ENCODE measurements at regions not wholly inside any gene's neighbourhood (a gene's known extent, or its start where the extent isn't known, plus 50 kb on each side); places are given as distances from the start of the nearest gene placed in this dataset.

GRCh38 chr20:61086031-61086430 lies 166.0 kb upstream of the CDH4 start:
- no peak for TF ChIP-seq POLR2AphosphoS5 (IDR thresholded peaks at IDR 0.05; ENCODE audit: low read depth, low read length)
- no peak for TF ChIP-seq SIN3A (IDR thresholded peaks at IDR 0.05; ENCODE audit: borderline replicate concordance, insufficient read depth, low read length)

- TF ChIP-seq FOXP2 (optimal IDR thresholded peaks at IDR 0.05; ENCODE audit: borderline replicate concordance, extremely low read depth, extremely low read length, insufficient read depth), result no peak
- TF ChIP-seq, protein P1, sequence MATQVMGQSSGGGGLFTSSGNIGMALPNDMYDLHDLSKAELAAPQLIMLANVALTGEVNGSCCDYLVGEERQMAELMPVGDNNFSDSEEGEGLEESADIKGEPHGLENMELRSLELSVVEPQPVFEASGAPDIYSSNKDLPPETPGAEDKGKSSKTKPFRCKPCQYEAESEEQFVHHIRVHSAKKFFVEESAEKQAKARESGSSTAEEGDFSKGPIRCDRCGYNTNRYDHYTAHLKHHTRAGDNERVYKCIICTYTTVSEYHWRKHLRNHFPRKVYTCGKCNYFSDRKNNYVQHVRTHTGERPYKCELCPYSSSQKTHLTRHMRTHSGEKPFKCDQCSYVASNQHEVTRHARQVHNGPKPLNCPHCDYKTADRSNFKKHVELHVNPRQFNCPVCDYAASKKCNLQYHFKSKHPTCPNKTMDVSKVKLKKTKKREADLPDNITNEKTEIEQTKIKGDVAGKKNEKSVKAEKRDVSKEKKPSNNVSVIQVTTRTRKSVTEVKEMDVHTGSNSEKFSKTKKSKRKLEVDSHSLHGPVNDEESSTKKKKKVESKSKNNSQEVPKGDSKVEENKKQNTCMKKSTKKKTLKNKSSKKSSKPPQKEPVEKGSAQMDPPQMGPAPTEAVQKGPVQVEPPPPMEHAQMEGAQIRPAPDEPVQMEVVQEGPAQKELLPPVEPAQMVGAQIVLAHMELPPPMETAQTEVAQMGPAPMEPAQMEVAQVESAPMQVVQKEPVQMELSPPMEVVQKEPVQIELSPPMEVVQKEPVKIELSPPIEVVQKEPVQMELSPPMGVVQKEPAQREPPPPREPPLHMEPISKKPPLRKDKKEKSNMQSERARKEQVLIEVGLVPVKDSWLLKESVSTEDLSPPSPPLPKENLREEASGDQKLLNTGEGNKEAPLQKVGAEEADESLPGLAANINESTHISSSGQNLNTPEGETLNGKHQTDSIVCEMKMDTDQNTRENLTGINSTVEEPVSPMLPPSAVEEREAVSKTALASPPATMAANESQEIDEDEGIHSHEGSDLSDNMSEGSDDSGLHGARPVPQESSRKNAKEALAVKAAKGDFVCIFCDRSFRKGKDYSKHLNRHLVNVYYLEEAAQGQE (IDR thresholded peaks at IDR 0.05; ENCODE audit: insufficient read depth in 1 of 2, low read depth in 2 of 2, low read length in 2 of 2), result no peak
- no peak for TF ChIP-seq POLR2AphosphoS5 (IDR thresholded peaks at IDR 0.05; ENCODE audit: low read depth, low read length)
- no peak for TF ChIP-seq SIN3A (IDR thresholded peaks at IDR 0.05; ENCODE audit: borderline replicate concordance, insufficient read depth, low read length)
- no peak for TF ChIP-seq TAF1 (IDR thresholded peaks at IDR 0.05; ENCODE audit: borderline replicate concordance, insufficient read depth, low read length)
Observed at GRCh38 chr20:61090541-61090940, 161.5 kb upstream of the CDH4 start.

GRCh38 chr20:61092251-61092650 lies 159.8 kb upstream of the CDH4 start:
- TF ChIP-seq FOXP2 (optimal IDR thresholded peaks at IDR 0.05; ENCODE audit: borderline replicate concordance, extremely low read depth, extremely low read length, insufficient read depth) (no peak), TAF1 (IDR thresholded peaks at IDR 0.05; ENCODE audit: borderline replicate concordance, insufficient read depth, low read length) (no peak), SIN3A (IDR thresholded peaks at IDR 0.05; ENCODE audit: borderline replicate concordance, insufficient read depth, low read length) (no peak), POLR2AphosphoS5 (IDR thresholded peaks at IDR 0.05; ENCODE audit: low read depth, low read length) (no peak)
- TF ChIP-seq, protein P1 (IDR thresholded peaks at IDR 0.05; ENCODE audit: insufficient read depth in 1 of 2, low read depth in 2 of 2, low read length in 2 of 2), result no peak

DNA sequence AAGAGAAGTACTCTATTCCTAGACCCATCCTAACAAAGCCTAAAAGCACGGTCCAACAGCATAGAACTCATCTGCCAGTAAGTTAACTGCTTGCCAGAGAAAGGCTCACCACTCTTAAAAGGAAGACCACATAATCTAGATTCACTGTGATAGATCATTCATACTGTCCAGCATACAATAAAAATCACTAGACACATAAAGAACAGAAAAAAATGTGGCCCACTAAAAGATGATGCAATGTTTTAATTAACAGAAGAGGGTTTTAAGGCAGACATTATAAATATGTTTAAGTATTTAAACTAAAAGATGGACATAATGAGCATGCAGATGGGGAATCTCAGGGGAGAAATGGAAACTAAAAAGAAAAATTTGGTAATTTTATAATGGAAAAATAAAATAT lies 157.5 kb upstream of the CDH4 start:
- TF ChIP-seq TAF1 (IDR thresholded peaks at IDR 0.05; ENCODE audit: borderline replicate concordance, insufficient read depth, low read length) (no peak), SIN3A (IDR thresholded peaks at IDR 0.05; ENCODE audit: borderline replicate concordance, insufficient read depth, low read length) (no peak), POLR2AphosphoS5 (IDR thresholded peaks at IDR 0.05; ENCODE audit: low read depth, low read length) (no peak), FOXP2 (optimal IDR thresholded peaks at IDR 0.05; ENCODE audit: borderline replicate concordance, extremely low read depth, extremely low read length, insufficient read depth) (no peak)
- TF ChIP-seq, protein P1 (IDR thresholded peaks at IDR 0.05; ENCODE audit: insufficient read depth in 1 of 2, low read depth in 2 of 2, low read length in 2 of 2), result no peak

DNA sequence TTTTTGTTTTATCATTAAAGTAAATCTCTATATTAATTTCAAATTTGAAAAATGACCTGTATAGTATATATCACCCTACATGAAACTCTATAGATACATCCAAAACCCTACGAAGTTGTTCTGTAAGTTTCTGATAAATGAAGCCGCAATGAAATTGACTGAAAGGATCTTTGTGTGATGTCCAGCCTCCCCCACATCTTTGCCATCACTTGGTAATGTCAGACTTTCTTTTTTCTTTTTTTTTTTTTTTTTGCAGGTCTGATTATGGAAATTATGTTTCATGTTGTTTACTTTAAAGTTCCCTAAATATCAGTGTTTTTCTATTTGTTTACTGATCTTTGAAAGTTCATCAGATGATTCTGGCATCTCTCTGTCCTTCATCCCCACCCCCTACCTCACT lies 155.6 kb upstream of the CDH4 start:
- TF ChIP-seq SIN3A (IDR thresholded peaks at IDR 0.05; ENCODE audit: borderline replicate concordance, insufficient read depth, low read length) (no peak), FOXP2 (optimal IDR thresholded peaks at IDR 0.05; ENCODE audit: borderline replicate concordance, extremely low read depth, extremely low read length, insufficient read depth) (no peak), POLR2AphosphoS5 (IDR thresholded peaks at IDR 0.05; ENCODE audit: low read depth, low read length) (no peak), TAF1 (IDR thresholded peaks at IDR 0.05; ENCODE audit: borderline replicate concordance, insufficient read depth, low read length) (no peak)
- TF ChIP-seq, protein P1 (IDR thresholded peaks at IDR 0.05; ENCODE audit: insufficient read depth in 1 of 2, low read depth in 2 of 2, low read length in 2 of 2), result no peak

Data from PFSK-1 (cell line).